Cardiac muscle cell (in vitro differentiated cells and primary cell): ENCODE measurements at regions not wholly inside any gene's neighbourhood (a gene's known extent, or its start where the extent isn't known, plus 50 kb on each side); places are given as distances from the start of the nearest gene placed in this dataset.
"Not testable (repeated sequence)": the region's sequence is repeated elsewhere in the genome, so short reads cannot be mapped to it uniquely, and the experiment has no call there.

Experiments used
- DNase-seq, 2 donors: peaks; one replicate each; pipeline versions ENCODE4 v3.0.0 to v3.0.0-alpha.2; 2010 to 2017; ENCODE audit warnings: low read depth in 1 of 2, low spot score in 1 of 2
- H3K27ac ChIP-seq: fragments of 200-600 bp; sonication (generic); 2 replicates; pipeline ENCODE4 v1.5.1; 2016
- H3K27me3 ChIP-seq: fragments of 200-600 bp; sonication (generic); 2 replicates; pipeline ENCODE4 v1.6.0; 2016; ENCODE audit warnings: control low read depth
- H3K36me3 ChIP-seq: fragments of 200-600 bp; sonication (generic); 2 replicates; pipeline ENCODE4 v1.5.1; 2016; ENCODE audit warnings: control low read depth
- H3K4me1 ChIP-seq: fragments of 200-600 bp; sonication (generic); 2 replicates; pipeline ENCODE4 v1.8.1; 2017; ENCODE audit warnings: low read depth, mild to moderate bottlenecking, mixed run types
- H3K4me3 ChIP-seq: fragments of 200-600 bp; sonication (generic); 2 replicates; pipeline ENCODE4 v1.5.1; 2016; ENCODE audit warnings: mild to moderate bottlenecking
- H3K9me3 ChIP-seq: fragments of 200-600 bp; sonication (generic); 2 replicates; pipeline ENCODE4 v1.5.1; 2017; ENCODE audit warnings: low read depth, mild to moderate bottlenecking, control low read depth
- TF ChIP-seq, protein P1 (sequence below): IDR thresholded peaks from 2 replicates; pipeline ENCODE4 v1.5.1; 2012; ENCODE audit warnings: low read depth, mild to moderate bottlenecking, low read length

- not testable (repeated sequence) for DNase-seq, H3K27me3 ChIP-seq, H3K36me3 ChIP-seq, H3K4me3 ChIP-seq, H3K4me1 ChIP-seq, H3K9me3 ChIP-seq, H3K27ac ChIP-seq
These were observed 61.2 kb upstream of the MINDY3 start for GRCh38 chr10:15921423-15921945.

DNA sequence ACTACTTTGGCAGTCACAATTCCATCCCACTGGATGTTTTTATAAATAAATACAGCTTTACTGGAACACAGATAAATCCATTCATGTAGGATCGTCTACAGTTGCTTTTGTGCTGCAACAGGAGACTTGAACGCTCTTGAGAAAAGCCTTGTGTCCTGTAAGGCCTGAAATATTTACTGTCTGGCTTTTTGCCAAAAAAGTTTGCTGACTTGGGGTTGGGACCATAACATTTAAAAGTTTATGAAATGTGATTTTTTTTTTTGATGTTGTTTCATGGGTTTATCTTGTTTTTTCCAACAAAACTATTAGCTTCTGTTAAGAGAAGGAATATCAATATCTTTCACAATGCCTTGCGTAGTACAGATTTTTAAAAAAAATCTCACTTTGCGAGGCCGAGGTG lies 71.1 kb upstream of the MINDY3 start:
- no peaks in the 10 kb centered on the region for H3K27me3 ChIP-seq
- TF ChIP-seq, protein P1, sequence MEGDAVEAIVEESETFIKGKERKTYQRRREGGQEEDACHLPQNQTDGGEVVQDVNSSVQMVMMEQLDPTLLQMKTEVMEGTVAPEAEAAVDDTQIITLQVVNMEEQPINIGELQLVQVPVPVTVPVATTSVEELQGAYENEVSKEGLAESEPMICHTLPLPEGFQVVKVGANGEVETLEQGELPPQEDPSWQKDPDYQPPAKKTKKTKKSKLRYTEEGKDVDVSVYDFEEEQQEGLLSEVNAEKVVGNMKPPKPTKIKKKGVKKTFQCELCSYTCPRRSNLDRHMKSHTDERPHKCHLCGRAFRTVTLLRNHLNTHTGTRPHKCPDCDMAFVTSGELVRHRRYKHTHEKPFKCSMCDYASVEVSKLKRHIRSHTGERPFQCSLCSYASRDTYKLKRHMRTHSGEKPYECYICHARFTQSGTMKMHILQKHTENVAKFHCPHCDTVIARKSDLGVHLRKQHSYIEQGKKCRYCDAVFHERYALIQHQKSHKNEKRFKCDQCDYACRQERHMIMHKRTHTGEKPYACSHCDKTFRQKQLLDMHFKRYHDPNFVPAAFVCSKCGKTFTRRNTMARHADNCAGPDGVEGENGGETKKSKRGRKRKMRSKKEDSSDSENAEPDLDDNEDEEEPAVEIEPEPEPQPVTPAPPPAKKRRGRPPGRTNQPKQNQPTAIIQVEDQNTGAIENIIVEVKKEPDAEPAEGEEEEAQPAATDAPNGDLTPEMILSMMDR = no peak
- no peak overlapping the region for H3K4me3 ChIP-seq
- H3K27ac ChIP-seq = no peak overlapping the region
- no peaks in the 10 kb centered on the region for H3K4me1 ChIP-seq
- no peaks in the 10 kb centered on the region for H3K9me3 ChIP-seq
- DNase-seq = no peak
- H3K36me3 ChIP-seq = no peaks in the 10 kb centered on the region

DNA sequence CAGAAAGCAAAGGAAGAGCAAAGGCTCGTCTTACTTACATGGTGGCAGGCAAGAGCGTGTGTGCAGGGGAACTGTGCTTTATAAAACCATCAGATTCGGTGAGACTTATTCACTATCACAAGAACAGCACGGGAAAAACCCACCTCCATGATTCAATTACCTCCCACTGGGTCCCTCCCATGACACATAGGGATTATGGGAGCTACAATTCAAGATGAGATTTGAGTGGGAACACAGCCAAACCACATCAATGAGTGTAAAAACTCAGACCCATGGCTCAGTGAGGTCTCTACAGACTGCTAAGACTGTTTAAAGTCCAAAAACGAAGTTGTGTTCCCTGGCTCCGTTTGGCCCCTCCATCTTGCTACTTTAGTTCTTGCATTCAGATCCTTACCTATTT lies 79.2 kb upstream of the MINDY3 start:
- not testable (repeated sequence) for H3K27me3 ChIP-seq, H3K9me3 ChIP-seq, H3K4me1 ChIP-seq, DNase-seq, H3K27ac ChIP-seq, H3K36me3 ChIP-seq, H3K4me3 ChIP-seq

- Histone ChIP-seq H3K36me3 (no peaks in the 10 kb centered on the region), H3K9me3 (no peaks in the 10 kb centered on the region), H3K4me1 (no peaks in the 10 kb centered on the region), H3K4me3 (no peak overlapping the region), H3K27ac (no peak overlapping the region), H3K27me3 (no peaks in the 10 kb centered on the region)
- TF ChIP-seq, protein P1 = no peak
- no peak for DNase-seq
These were observed 83.1 kb upstream of the MINDY3 start for GRCh38 chr10:15943426-15943825.

DNA sequence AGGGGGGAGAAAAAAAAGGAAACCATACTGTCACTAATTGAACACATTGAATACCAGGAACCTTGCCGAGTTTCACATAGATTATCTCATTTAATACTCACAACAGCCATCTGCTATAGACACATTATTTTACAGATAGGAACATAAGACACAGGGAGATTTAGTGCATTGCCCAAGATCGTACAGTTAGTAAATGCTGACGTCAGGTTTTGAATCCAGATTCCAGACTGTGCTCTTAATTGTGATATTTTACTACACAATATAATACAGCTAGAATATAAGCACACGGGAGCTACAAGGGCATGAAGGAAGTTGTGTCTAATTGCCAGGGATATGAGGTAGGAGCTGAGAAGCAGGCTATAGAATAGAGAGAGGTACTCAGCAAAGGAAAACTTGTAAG lies 93.9 kb upstream of the MINDY3 start:
- Histone ChIP-seq H3K4me1 (no peaks in the 10 kb centered on the region), H3K27me3 (no peaks in the 10 kb centered on the region), H3K36me3 (no peaks in the 10 kb centered on the region), H3K9me3 (no peaks in the 10 kb centered on the region), H3K4me3 (no peak overlapping the region), H3K27ac (no peak overlapping the region)
- no peak for DNase-seq
- TF ChIP-seq, protein P1 = no peak

DNA sequence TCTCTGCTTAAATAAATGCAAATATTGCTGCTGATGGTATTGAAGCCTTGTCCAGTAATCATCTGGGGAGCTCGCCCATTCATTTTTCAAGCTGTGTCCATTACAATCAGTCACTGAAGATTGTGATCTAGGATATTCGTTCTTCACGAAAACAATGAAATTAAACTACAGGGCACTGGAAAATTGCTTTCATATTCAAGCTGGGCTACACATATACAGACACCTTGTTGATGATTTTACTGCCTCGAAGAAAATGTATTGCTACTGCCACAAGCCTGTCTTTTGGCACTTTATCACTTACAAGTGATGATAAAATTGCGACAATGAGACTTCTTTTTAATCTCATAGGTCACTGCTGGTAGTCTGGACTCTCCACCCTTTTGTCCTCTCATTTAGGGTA lies 100.0 kb upstream of the MINDY3 start:
- Histone ChIP-seq H3K4me1 (no peaks in the 10 kb centered on the region), H3K27ac (no peak overlapping the region), H3K9me3 (no peaks in the 10 kb centered on the region), H3K36me3 (no peaks in the 10 kb centered on the region), H3K4me3 (no peak overlapping the region), H3K27me3 (no peaks in the 10 kb centered on the region)
- DNase-seq = no peak
- TF ChIP-seq, protein P1 = no peak

DNA sequence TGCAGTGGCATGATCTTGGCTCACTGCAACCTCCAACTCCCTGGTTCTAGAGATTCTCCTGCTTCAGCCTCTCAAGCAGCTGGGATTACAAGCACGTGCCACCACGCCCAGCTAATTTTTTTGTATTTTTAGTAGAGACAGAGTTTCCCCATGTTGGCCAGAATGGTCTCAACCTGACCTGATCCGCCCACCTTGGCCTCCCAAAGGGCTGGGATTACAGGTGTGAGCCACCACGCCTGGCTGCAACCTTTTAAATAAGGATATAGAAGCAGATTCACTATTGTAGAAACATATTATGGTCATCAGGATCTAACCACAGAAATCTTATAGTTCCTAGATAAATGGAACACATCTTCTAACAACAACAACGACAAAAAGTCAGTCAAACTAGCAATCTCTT lies 112.4 kb upstream of the MINDY3 start:
- not testable (repeated sequence) for H3K27ac ChIP-seq, DNase-seq, H3K27me3 ChIP-seq, H3K4me3 ChIP-seq, H3K4me1 ChIP-seq, H3K36me3 ChIP-seq, H3K9me3 ChIP-seq
